BJ (cell line): ENCODE measurements at regions not wholly inside any gene's neighbourhood (a gene's known extent, or its start where the extent isn't known, plus 50 kb on each side); places are given as distances from the start of the nearest gene placed in this dataset.

ENCODE experiments used
- CTCF ChIA-PET: fragments of 350-600 bp; formaldehyde crosslinking; extraction: SDS; loops from one replicate; lab custom pipeline; 2021; ENCODE audit warnings: antibody characterized with exemption, inconsistent platforms; lab: Yijun Ruan, JAX
- POLR2A ChIA-PET: fragments of 300-600 bp; sonication (Branson Sonifier 250); formaldehyde crosslinking; extraction: SDS; loops from one replicate; lab custom pipeline; 2021; ENCODE audit warnings: antibody characterized with exemption; lab: Charles Lee
- DNase-seq: peaks from one replicate; pipeline ENCODE4 v3.0.0-alpha.2; 2011; ENCODE audit warnings: low read depth
- H3K27me3 ChIP-seq: 2 replicates; pipeline ENCODE4 v1.6.0; 2011; ENCODE audit warnings: low read length; ENCODE audit not compliant: control insufficient read depth, insufficient read depth
- H3K36me3 ChIP-seq: 2 replicates; pipeline ENCODE4 v1.5.1; 2011; ENCODE audit warnings: low read length; ENCODE audit not compliant: control insufficient read depth, insufficient read depth
- H3K4me3 ChIP-seq: 2 replicates; pipeline ENCODE4 v1.5.1; 2011; ENCODE audit warnings: low read depth, mild to moderate bottlenecking, control low read depth, low read length
- TF ChIP-seq, protein P1 (sequence below): IDR thresholded peaks from 2 replicates; pipeline ENCODE4 v1.5.1; 2011; ENCODE audit warnings: low read depth, mild to moderate bottlenecking, control low read depth, inconsistent platforms, low read length, moderate library complexity; ENCODE audit not compliant: insufficient read depth

DNA sequence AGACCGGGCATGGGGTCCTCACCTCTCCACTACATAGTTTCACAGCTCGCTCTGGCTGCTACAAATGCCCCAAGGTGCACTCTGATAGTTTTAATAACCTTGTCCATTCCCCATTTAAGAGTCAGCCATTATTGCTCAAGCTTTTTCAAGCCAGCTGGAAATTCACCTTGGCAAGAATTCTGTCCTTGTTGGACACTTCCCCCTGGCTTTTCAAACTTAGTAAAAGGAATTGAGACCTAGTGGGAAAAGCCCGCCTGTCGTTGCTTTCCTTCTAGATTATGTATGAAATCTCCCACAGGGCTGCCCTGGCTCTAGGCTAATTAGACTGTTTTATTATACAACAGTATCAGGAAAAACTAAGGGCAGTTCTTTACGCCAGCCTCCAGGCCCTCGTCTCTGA lies 293.7 kb upstream of the GADL1 start:
- no peak for DNase-seq
- Histone ChIP-seq H3K36me3 (no peaks in the 10 kb centered on the region), H3K27me3 (no peaks in the 10 kb centered on the region; the same call in 1 of the 2 replicates), H3K4me3 (no peak overlapping the region)
- TF ChIP-seq, protein P1, sequence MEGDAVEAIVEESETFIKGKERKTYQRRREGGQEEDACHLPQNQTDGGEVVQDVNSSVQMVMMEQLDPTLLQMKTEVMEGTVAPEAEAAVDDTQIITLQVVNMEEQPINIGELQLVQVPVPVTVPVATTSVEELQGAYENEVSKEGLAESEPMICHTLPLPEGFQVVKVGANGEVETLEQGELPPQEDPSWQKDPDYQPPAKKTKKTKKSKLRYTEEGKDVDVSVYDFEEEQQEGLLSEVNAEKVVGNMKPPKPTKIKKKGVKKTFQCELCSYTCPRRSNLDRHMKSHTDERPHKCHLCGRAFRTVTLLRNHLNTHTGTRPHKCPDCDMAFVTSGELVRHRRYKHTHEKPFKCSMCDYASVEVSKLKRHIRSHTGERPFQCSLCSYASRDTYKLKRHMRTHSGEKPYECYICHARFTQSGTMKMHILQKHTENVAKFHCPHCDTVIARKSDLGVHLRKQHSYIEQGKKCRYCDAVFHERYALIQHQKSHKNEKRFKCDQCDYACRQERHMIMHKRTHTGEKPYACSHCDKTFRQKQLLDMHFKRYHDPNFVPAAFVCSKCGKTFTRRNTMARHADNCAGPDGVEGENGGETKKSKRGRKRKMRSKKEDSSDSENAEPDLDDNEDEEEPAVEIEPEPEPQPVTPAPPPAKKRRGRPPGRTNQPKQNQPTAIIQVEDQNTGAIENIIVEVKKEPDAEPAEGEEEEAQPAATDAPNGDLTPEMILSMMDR, result no peak
- CTCF ChIA-PET, result interaction anchor here (1.3 kb wide), 1 partner anchor 8 kb away, joined by 3 read pairs; no protein-coding TSS in a partner anchor
- POLR2A ChIA-PET, result no interaction called here

DNA sequence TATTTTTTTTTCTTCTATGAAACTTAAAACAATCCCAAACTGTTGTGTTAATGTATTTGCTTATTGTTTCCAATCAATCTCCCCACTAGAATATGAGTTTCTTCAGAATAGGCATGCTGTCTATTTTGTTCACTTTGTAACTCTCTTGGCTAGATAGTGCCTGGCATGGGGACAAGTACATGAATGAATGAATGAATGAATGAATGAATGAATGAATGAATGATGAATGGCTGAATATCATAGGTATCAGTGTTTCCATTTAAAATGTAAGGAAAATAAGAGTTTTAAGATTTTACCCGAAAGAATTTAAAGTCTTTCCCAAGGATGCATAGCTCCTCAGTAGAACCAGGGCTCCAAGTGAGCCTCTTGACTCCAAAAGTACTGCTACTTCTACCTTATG lies 294.9 kb upstream of the GADL1 start:
- ChIA-PET CTCF (no interaction called here), POLR2A (no interaction called here)
- TF ChIP-seq, protein P1, result no peak
- Histone ChIP-seq H3K4me3 (no peak overlapping the region), H3K27me3 (no peaks in the 10 kb centered on the region; the same call in 1 of the 2 replicates), H3K36me3 (no peaks in the 10 kb centered on the region)
- no peak for DNase-seq

DNA sequence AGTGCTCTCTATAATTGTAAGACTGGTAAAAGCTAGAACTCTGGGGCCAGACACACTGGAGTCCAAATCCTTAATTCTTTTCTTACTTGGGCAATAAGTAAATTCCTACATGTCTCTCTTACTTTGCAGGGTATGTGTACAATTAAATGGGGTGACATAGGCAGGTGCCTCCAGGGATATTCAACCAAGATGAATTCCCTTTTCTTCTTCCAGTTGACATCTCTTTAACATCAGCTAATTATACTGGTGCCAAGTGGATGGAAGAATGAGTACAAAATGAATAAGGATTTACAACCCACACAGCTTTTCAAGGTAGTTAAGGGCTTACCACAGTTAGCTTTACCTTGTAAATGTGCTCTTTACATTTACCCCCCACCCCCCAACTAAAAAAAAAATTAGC lies 295.5 kb upstream of the GADL1 start:
- DNase-seq, result no peak
- no peaks in the 10 kb centered on the region for H3K36me3 ChIP-seq
- no peak overlapping the region for H3K4me3 ChIP-seq
- TF ChIP-seq, protein P1, result no peak
- CTCF ChIA-PET, result interaction anchor here (1.5 kb wide), 1 partner anchor 24 kb away, joined by 3 read pairs; no protein-coding TSS in a partner anchor
- POLR2A ChIA-PET, result interaction anchor here (0.6 kb wide), 1 partner anchor 962 kb away, joined by 4 read pairs; no protein-coding TSS in a partner anchor
- no peaks in the 10 kb centered on the region; the same call in 1 of the 2 replicates for H3K27me3 ChIP-seq

DNA sequence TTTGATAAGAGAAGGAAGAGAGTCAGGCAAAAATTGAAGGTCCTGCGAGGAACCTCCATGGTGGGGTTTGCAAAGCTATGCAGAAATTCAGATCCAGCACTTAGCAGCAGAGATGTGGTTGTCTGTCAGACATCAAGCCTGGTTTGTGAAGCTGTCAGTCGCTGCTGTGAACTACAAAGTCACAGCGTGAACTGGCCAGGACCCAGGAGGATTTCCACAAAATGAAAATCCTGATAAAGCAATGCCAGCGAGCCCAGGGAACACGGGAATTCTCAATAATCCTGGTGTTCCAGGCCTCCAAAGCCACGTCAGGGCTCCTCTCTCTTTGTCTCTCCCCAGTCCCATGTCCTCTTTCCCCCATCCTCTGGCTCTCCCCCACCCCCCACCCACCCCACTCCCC lies 296.9 kb upstream of the GADL1 start:
- DNase-seq, result no peak
- CTCF ChIA-PET, result interaction anchor here (1.5 kb wide), 1 partner anchor 25 kb away, joined by 3 read pairs; no protein-coding TSS in a partner anchor
- H3K4me3 ChIP-seq, result no peak overlapping the region
- no peaks in the 10 kb centered on the region for H3K36me3 ChIP-seq
- TF ChIP-seq, protein P1, result no peak
- H3K27me3 ChIP-seq, result no peaks in the 10 kb centered on the region; the same call in 1 of the 2 replicates
- POLR2A ChIA-PET, result no interaction called here

DNA sequence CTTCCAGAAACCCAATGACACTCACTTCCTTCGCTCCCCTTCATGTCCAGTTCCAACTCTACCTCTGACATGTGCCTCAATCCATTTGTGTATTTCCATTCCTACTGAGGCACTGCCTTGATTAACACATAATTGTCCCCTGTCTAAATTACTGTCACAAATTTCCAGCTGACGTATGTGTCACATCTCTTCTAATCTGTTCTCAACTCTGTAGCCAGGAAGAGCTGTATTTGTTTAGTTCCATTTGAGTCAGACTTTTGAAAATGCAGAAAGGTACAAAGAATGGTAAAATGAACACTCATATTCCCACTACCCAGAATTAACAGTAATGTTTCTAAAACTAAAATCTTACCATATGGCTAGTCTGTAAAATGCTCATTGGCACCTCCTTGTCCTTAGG lies 299.0 kb upstream of the GADL1 start:
- POLR2A ChIA-PET, result no interaction called here
- no peaks in the 10 kb centered on the region for H3K36me3 ChIP-seq
- TF ChIP-seq, protein P1, result no peak
- CTCF ChIA-PET, result no interaction called here
- no peaks in the 10 kb centered on the region; the same call in 1 of the 2 replicates for H3K27me3 ChIP-seq
- DNase-seq, result no peak
- no peak overlapping the region for H3K4me3 ChIP-seq
